Testis (tissue), 2 donors: ENCODE measurements at regions not wholly inside any gene's neighbourhood (a gene's known extent, or its start where the extent isn't known, plus 50 kb on each side); places are given as distances from the start of the nearest gene placed in this dataset.

Experiments used
- DNase-seq: peaks from one replicate; pipeline ENCODE4 v3.0.0-alpha.2; 2019
- H3K27ac ChIP-seq, 2 donors: fragments of 200-600 bp; sonication (generic); one replicate each; pipeline ENCODE4 v1.5.1; 2019
- H3K27me3 ChIP-seq: fragments of 200-600 bp; sonication (generic); one replicate; pipeline ENCODE4 v1.5.1; 2019
- H3K36me3 ChIP-seq: fragments of 200-600 bp; sonication (generic); one replicate; pipeline ENCODE4 v1.5.1; 2017; ENCODE audit warnings: low read depth; ENCODE audit errors: missing control alignments
- H3K4me1 ChIP-seq: fragments of 200-600 bp; sonication (generic); one replicate; pipeline ENCODE4 v1.5.1; 2019
- H3K4me3 ChIP-seq, 2 donors: fragments of 200-600 bp; sonication (generic); one replicate each; pipeline ENCODE4 v1.5.1; 2017 to 2019
- H3K9me3 ChIP-seq: fragments of 200-600 bp; sonication (generic); one replicate; pipeline ENCODE4 v1.5.1; 2017
- CTCF ChIP-seq, 3 experiments: fragments of 450-650 bp in 2 of 3; fragments of 200-600 bp in 1 of 3; sonication (generic) in 1 of 3; IDR thresholded peaks; one replicate each; pipeline ENCODE4 v1.5.1; 2016 to 2019; ENCODE audit warnings: antibody characterized with exemption in 3 of 3, mild to moderate bottlenecking in 2 of 3, moderate library complexity in 1 of 3
- POLR2A ChIP-seq: fragments of 450-650 bp; IDR thresholded peaks from one replicate; pipeline ENCODE4 v1.6.1; 2017; ENCODE audit warnings: antibody characterized with exemption, mild to moderate bottlenecking, moderate library complexity
- WGBS, 2 donors: methylation state at CpG; one replicate each; pipeline ENCODE4 v1.1.5; 2018; 5-methylcytosine and 5-hydroxymethylcytosine counted together
- intact Hi-C: fragments of 100-400 bp; cut with DNase I; formaldehyde crosslinking; loops from one replicate; pipeline ENCODE4 v1.15.1; 2023; ENCODE audit warnings: low total_unique reads

- intact Hi-C loops: no loop called here
- Histone ChIP-seq H3K27ac (no peak overlapping the region), H3K4me3 (no peak overlapping the region), H3K27me3 (no peaks in the 10 kb centered on the region), H3K9me3 (no peaks in the 10 kb centered on the region), H3K36me3 (no peaks in the 10 kb centered on the region), H3K4me1 (no peaks in the 10 kb centered on the region)
- 93 to 100% methylated on average over 1 of the region's 1 CpG for WGBS, 2 donors
- no peak for DNase-seq
- TF ChIP-seq POLR2A: no peak
- no peak for TF ChIP-seq CTCF (IDR thresholded peaks at IDR 0.05)
Observed at GRCh38 chr3:176581589-176581988, 615.7 kb downstream of the TBL1XR1 start.

GRCh38 chr3:176579711-176580185 lies 617.5 kb downstream of the TBL1XR1 start:
- Histone ChIP-seq H3K36me3 (no peaks in the 10 kb centered on the region), H3K9me3 (no peaks in the 10 kb centered on the region), H3K4me1 (no peaks in the 10 kb centered on the region), H3K27me3 (no peaks in the 10 kb centered on the region), H3K4me3 (no peak overlapping the region), H3K27ac (no peak overlapping the region)
- WGBS, 2 donors: 88 to 100% methylated on average over 2 of the region's 2 CpGs
- intact Hi-C loops: no loop called here
- DNase-seq: no peak
- TF ChIP-seq POLR2A: no peak

- no peak overlapping the region for H3K27ac ChIP-seq
- no peaks in the 10 kb centered on the region for H3K36me3 ChIP-seq
- no peak for TF ChIP-seq POLR2A
- no peak for TF ChIP-seq CTCF (IDR thresholded peaks at IDR 0.05)
- WGBS, 2 donors: 89 to 97% methylated on average over 3 of the region's 3 CpGs
- H3K4me3 ChIP-seq: no peak overlapping the region
- H3K4me1 ChIP-seq: no peaks in the 10 kb centered on the region
- no peaks in the 10 kb centered on the region for H3K27me3 ChIP-seq
- H3K9me3 ChIP-seq: no peaks in the 10 kb centered on the region
- DNase-seq: no peak
- intact Hi-C loops: no loop called here
Observed at GRCh38 chr3:176578316-176578715, 619.0 kb downstream of the TBL1XR1 start.

DNA sequence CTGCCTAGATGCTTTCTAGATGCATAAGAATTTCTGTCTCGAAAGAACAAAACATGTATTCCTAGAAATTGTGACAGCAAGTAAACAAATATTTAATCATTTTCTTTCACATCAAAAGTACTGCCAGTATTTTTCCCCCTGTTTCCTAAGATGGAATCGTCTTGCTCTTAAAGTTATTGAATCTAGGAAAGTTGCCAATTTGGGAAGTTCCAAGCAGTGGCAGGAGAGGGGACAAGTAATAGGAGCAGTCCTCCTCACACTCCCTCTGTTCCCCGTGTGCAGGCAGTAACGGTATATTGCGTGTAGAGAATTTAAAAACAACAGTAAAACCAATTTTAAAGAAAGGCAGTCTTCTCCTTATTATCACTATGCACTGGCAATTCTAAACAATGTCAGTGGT lies 619.8 kb downstream of the TBL1XR1 start:
- no peaks in the 10 kb centered on the region for H3K27me3 ChIP-seq
- no peak overlapping the region for H3K4me3 ChIP-seq
- no peaks in the 10 kb centered on the region for H3K36me3 ChIP-seq
- intact Hi-C loops: no loop called here
- WGBS, 2 donors: 78 to 80% methylated on average over 5 of the region's 5 CpGs
- no peak overlapping the region for H3K27ac ChIP-seq
- no peak for DNase-seq
- H3K9me3 ChIP-seq: no peaks in the 10 kb centered on the region
- no peak for TF ChIP-seq POLR2A
- no peak for TF ChIP-seq CTCF (IDR thresholded peaks at IDR 0.05)
- no peaks in the 10 kb centered on the region for H3K4me1 ChIP-seq

DNA sequence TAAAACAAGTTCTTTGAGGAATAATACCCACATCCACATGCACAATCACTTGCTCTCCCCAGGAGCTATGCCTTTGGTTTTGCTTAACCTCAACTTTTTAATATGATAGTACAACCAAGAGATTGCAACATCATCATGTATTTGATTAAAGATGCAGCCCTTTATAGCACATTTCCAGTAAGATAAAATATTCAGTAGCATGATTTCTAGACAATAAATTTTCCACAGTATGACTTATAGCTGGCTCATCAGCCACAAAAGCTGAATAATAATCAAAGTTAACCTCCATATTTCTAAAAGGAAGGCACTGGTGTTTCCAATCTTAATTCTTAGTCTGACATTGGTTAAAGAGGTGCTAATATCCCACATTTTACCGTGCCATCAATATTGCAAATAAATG lies 622.5 kb downstream of the TBL1XR1 start:
- no peaks in the 10 kb centered on the region for H3K27me3 ChIP-seq
- no peaks in the 10 kb centered on the region for H3K4me1 ChIP-seq
- no peak for DNase-seq
- no peak overlapping the region for H3K27ac ChIP-seq
- H3K4me3 ChIP-seq: no peak overlapping the region
- 0% methylated on average over 1 of the region's 1 CpG for WGBS, 2 donors
- TF ChIP-seq CTCF (IDR thresholded peaks at IDR 0.05) (no peak), POLR2A (no peak)
- intact Hi-C loops: no loop called here
- H3K9me3 ChIP-seq: no peaks in the 10 kb centered on the region
- H3K36me3 ChIP-seq: no peaks in the 10 kb centered on the region
